OCI-LY3 (cell line): ENCODE measurements at regions not wholly inside any gene's neighbourhood (a gene's known extent, or its start where the extent isn't known, plus 50 kb on each side); places are given as distances from the start of the nearest gene placed in this dataset.

Experiments used
- H2AFZ ChIP-seq: fragments of 200-600, 300-600 bp; shearing (Covaris generic); 2 replicates; pipeline ENCODE4 v1.6.0; 2014; ENCODE audit warnings: antibody characterized with exemption, low read depth, low read length
- H3K27ac ChIP-seq: fragments of 200-600, 300-600 bp; sonication (generic); 2 replicates; pipeline ENCODE4 v1.5.1; 2014; ENCODE audit warnings: mild to moderate bottlenecking, low read length, moderate library complexity, mixed read lengths
- H3K27me3 ChIP-seq: fragments of 200-600, 300-600 bp; sonication (generic); 2 replicates; pipeline ENCODE4 v1.6.1; 2014; ENCODE audit warnings: low read depth, low read length, mixed read lengths
- H3K36me3 ChIP-seq: fragments of 200-600, 300-600 bp; sonication (generic); replicated peaks from 2 replicates; pipeline ENCODE3; 2014; ENCODE audit warnings: low read depth, low read length, mixed read lengths
- H3K4me1 ChIP-seq: fragments of 300-600, 200-600 bp; sonication (generic); 2 replicates; pipeline ENCODE4 v1.6.1; 2014; ENCODE audit warnings: low read length, mixed read lengths
- H3K4me2 ChIP-seq: fragments of 200-600, 300-600 bp; sonication (generic); 2 replicates; pipeline ENCODE4 v1.6.1; 2014; ENCODE audit warnings: low read length, mixed read lengths
- H3K4me3 ChIP-seq: fragments of 300-600, 200-600 bp; sonication (generic); 2 replicates; pipeline ENCODE4 v1.5.1; 2014; ENCODE audit warnings: antibody characterized with exemption, mild to moderate bottlenecking, low read length, moderate library complexity
- H3K79me2 ChIP-seq: fragments of 300-600, 200-600 bp; shearing (Covaris generic); 2 replicates; pipeline ENCODE4 v1.6.1; 2014; ENCODE audit warnings: mild to moderate bottlenecking, low read length, mixed read lengths
- H3K9ac ChIP-seq: fragments of 300-600, 200-600 bp; shearing (Covaris generic); 2 replicates; pipeline ENCODE4 v1.6.0; 2014; ENCODE audit warnings: mild to moderate bottlenecking, low read length, moderate library complexity
- H3K9me3 ChIP-seq: fragments of 200-600, 300-600 bp; shearing (Covaris generic); 2 replicates; pipeline ENCODE4 v1.6.1; 2014; ENCODE audit warnings: low read length, mixed read lengths; ENCODE audit not compliant: insufficient read depth
- H4K20me1 ChIP-seq: fragments of 200-600, 300-600 bp; sonication (generic); 2 replicates; pipeline ENCODE4 v1.6.1; 2016; ENCODE audit warnings: low read length, mixed read lengths; ENCODE audit not compliant: insufficient read depth
- CTCF ChIP-seq: fragments of 200-600, 300-600 bp; sonication (generic); IDR thresholded peaks from 2 replicates; pipeline ENCODE4 v1.5.1; 2014; ENCODE audit warnings: antibody characterized with exemption, low read length, low read depth
- EZH2phosphoT487 ChIP-seq: fragments of 200-600 bp; shearing (Covaris generic); IDR thresholded peaks from 2 replicates; pipeline ENCODE4 v1.6.1; 2018; ENCODE audit warnings: antibody characterized with exemption, mixed run types, low read depth

- no peaks in the 10 kb centered on the region for H3K4me1 ChIP-seq
- no peaks in the 10 kb centered on the region for H4K20me1 ChIP-seq
- H3K79me2 ChIP-seq = no peaks in the 10 kb centered on the region
- no peak overlapping the region for H3K4me3 ChIP-seq
- H3K9ac ChIP-seq = no peak overlapping the region
- no peak overlapping the region for H3K27ac ChIP-seq
- no peaks in the 10 kb centered on the region for H3K9me3 ChIP-seq
- TF ChIP-seq EZH2phosphoT487 = no peak
- TF ChIP-seq CTCF = no peak
- H3K27me3 ChIP-seq = no peaks in the 10 kb centered on the region
- no peak overlapping the region for H3K4me2 ChIP-seq
- no peak overlapping the region for H2AFZ ChIP-seq
- no peaks in the 10 kb centered on the region for H3K36me3 ChIP-seq
Measured at GRCh38 chr4:54872261-54872660, 214.5 kb downstream of the KIT start.

- no peak for TF ChIP-seq EZH2phosphoT487
- TF ChIP-seq CTCF = no peak
- H3K9ac ChIP-seq = no peak overlapping the region
- peaks cover 26% of the 10 kb centered on the region for H3K4me1 ChIP-seq
- 0 out of 2 replicates have a peak overlapping the region, but pooled peaks have one; percentile 16 for H3K4me2 ChIP-seq
- no peak overlapping the region for H2AFZ ChIP-seq
- H3K9me3 ChIP-seq = 0 out of 2 replicates have a peak, but pooled peaks cover 4% of the 10 kb centered on the region
- peak overlapping the region; percentile 98 for H3K27ac ChIP-seq
- no peaks in the 10 kb centered on the region for H4K20me1 ChIP-seq
- H3K4me3 ChIP-seq = no peak overlapping the region; the same call in 1 of the 2 replicates
- H3K79me2 ChIP-seq = no peaks in the 10 kb centered on the region
- H3K27me3 ChIP-seq = no peaks in the 10 kb centered on the region
- H3K36me3 ChIP-seq = peaks cover 6% of the 10 kb centered on the region
Measured at GRCh38 chr4:54863571-54864255, 206.0 kb downstream of the KIT start.

GRCh38 chr4:54861201-54861600 lies 203.4 kb downstream of the KIT start:
- H3K27me3 ChIP-seq = no peaks in the 10 kb centered on the region
- H3K9ac ChIP-seq = no peak overlapping the region
- no peaks in the 10 kb centered on the region for H4K20me1 ChIP-seq
- no peak overlapping the region for H3K4me2 ChIP-seq
- TF ChIP-seq CTCF = no peak
- TF ChIP-seq EZH2phosphoT487 = no peak
- no peak overlapping the region for H3K4me3 ChIP-seq
- no peak overlapping the region for H2AFZ ChIP-seq
- H3K79me2 ChIP-seq = no peaks in the 10 kb centered on the region
- 0 out of 2 replicates have a peak, but pooled peaks cover 4% of the 10 kb centered on the region for H3K9me3 ChIP-seq
- no peak overlapping the region for H3K27ac ChIP-seq
- H3K36me3 ChIP-seq = peaks cover 6% of the 10 kb centered on the region
- H3K4me1 ChIP-seq = peaks cover 26% of the 10 kb centered on the region

GRCh38 chr4:54855191-54855854 lies 197.6 kb downstream of the KIT start:
- H3K79me2 ChIP-seq = no peaks in the 10 kb centered on the region
- no peaks in the 10 kb centered on the region for H3K36me3 ChIP-seq
- no peak overlapping the region for H2AFZ ChIP-seq
- H3K27ac ChIP-seq = no peak overlapping the region
- no peak overlapping the region for H3K4me3 ChIP-seq
- no peak for TF ChIP-seq CTCF
- TF ChIP-seq EZH2phosphoT487 = no peak
- peaks cover 11% of the 10 kb centered on the region for H3K4me1 ChIP-seq
- H3K9ac ChIP-seq = no peak overlapping the region
- no peaks in the 10 kb centered on the region for H4K20me1 ChIP-seq
- H3K9me3 ChIP-seq = no peaks in the 10 kb centered on the region
- H3K27me3 ChIP-seq = no peaks in the 10 kb centered on the region
- H3K4me2 ChIP-seq = no peak overlapping the region
